NB4 (cell line): ENCODE measurements at regions not wholly inside any gene's neighbourhood (a gene's known extent, or its start where the extent isn't known, plus 50 kb on each side); places are given as distances from the start of the nearest gene placed in this dataset.
"Not testable (repeated sequence)": the region's sequence is repeated elsewhere in the genome, so short reads cannot be mapped to it uniquely, and the experiment has no call there.

Source experiments
- MYC ChIP-seq: IDR thresholded peaks from 2 replicates; pipeline ENCODE4 v1.6.1; 2011; ENCODE audit warnings: low read depth, low read length
- POLR2A ChIP-seq: IDR thresholded peaks from 2 replicates; pipeline ENCODE4 v1.6.1; 2011; ENCODE audit warnings: mild to moderate bottlenecking; ENCODE audit not compliant: insufficient read length; ENCODE audit errors: extremely low read depth
- TF ChIP-seq, protein P1 (sequence below): IDR thresholded peaks from one replicate; pipeline ENCODE4 v1.5.1; 2012; ENCODE audit warnings: low read depth, low read length
- TF ChIP-seq, protein P2 (sequence below): IDR thresholded peaks from 2 replicates; pipeline ENCODE4 v1.6.1; 2011; ENCODE audit warnings: low read depth, low read length

DNA sequence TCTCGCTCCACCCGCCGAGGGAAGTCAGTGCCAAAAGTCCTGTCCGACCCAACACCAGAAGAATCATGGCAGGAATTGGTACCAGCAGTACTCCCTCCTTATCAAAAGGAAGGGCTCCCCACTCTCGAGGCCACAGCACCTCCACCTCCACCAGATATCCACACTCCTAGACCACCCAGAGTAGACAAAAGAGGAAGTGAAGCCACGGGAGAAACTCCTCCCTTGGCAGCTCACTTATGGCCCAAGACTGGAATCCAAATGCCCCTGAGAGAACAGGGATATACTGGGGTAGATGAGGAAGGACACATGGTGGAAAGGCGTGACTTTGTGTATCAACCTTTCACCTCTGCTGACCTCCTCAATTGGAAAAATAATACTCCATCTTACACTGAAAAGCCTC lies 363.7 kb upstream of the TCF4 start:
- TF ChIP-seq POLR2A, MYC: not testable (repeated sequence)
- TF ChIP-seq, protein P1, sequence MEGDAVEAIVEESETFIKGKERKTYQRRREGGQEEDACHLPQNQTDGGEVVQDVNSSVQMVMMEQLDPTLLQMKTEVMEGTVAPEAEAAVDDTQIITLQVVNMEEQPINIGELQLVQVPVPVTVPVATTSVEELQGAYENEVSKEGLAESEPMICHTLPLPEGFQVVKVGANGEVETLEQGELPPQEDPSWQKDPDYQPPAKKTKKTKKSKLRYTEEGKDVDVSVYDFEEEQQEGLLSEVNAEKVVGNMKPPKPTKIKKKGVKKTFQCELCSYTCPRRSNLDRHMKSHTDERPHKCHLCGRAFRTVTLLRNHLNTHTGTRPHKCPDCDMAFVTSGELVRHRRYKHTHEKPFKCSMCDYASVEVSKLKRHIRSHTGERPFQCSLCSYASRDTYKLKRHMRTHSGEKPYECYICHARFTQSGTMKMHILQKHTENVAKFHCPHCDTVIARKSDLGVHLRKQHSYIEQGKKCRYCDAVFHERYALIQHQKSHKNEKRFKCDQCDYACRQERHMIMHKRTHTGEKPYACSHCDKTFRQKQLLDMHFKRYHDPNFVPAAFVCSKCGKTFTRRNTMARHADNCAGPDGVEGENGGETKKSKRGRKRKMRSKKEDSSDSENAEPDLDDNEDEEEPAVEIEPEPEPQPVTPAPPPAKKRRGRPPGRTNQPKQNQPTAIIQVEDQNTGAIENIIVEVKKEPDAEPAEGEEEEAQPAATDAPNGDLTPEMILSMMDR = not testable (repeated sequence)
- TF ChIP-seq, protein P2, sequence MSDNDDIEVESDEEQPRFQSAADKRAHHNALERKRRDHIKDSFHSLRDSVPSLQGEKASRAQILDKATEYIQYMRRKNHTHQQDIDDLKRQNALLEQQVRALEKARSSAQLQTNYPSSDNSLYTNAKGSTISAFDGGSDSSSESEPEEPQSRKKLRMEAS = not testable (repeated sequence)
